ENCODE measurements at regions not wholly inside any gene's neighbourhood (a gene's known extent, or its start where the extent isn't known, plus 50 kb on each side); places are given as distances from the start of the nearest gene placed in this dataset.

- TF ChIP-seq HOXB5 (CRISPR knock-in tag; IDR thresholded peaks at IDR 0.05) (no peak), CHD2 (IDR thresholded peaks at IDR 0.05; ENCODE audit: low read length, partially characterized antibody) (no peak), CEBPB (IDR thresholded peaks at IDR 0.05) (no peak), CTCF (IDR thresholded peaks at IDR 0.05) (no peak), JUN (IDR thresholded peaks at IDR 0.05) (no peak), TP53 (CRISPR knock-in tag; IDR thresholded peaks at IDR 0.05) (no peak), CBX8 (IDR thresholded peaks at IDR 0.05) (no peak), JUNB (IDR thresholded peaks at IDR 0.05) (no peak)
Measured at GRCh38 chr4:31234901-31235300, 514.7 kb downstream of the PCDH7 start.
